H1 (cell line): ENCODE measurements at regions not wholly inside any gene's neighbourhood (a gene's known extent, or its start where the extent isn't known, plus 50 kb on each side); places are given as distances from the start of the nearest gene placed in this dataset.

Experiments used
- CTCF ChIA-PET: fragments of 300-600 bp; sonication (Branson Sonifier 250); formaldehyde crosslinking; loops from one replicate; lab custom pipeline; 2021; ENCODE audit not compliant: partially characterized antibody; lab: Charles Lee
- POLR2A ChIA-PET: fragments of 300-600 bp; sonication (Branson Sonifier 250); formaldehyde crosslinking; loops from one replicate; lab custom pipeline; 2021; ENCODE audit warnings: inconsistent platforms; ENCODE audit not compliant: partially characterized antibody; lab: Charles Lee
- DNase-seq, 2 experiments: peaks; one replicate each; pipeline versions ENCODE4 v3.0.0 to v3.0.0-alpha.2; 2010 to 2022; ENCODE audit warnings: low spot score in 2 of 2, low read depth in 1 of 2, mixed read lengths in 1 of 2
- FAIRE-seq: peaks from 2 replicates; lab custom pipeline; 2011; peaks lifted over from hg19 to GRCh38; lab: Jason Lieb, UNC
- H2AFZ ChIP-seq: 2 replicates; pipeline ENCODE4 v1.8.1; 2012; ENCODE audit warnings: low read length, inconsistent platforms
- H2AK5ac ChIP-seq: 2 replicates; pipeline ENCODE4 v1.6.1; 2013; ENCODE audit warnings: low read depth, low read length
- H2BK120ac ChIP-seq: replicated peaks from 2 replicates; pipeline ENCODE3; 2013; ENCODE audit warnings: low read depth, low read length, inconsistent platforms
- H2BK12ac ChIP-seq: 2 replicates; pipeline ENCODE4 v1.6.1; 2013; ENCODE audit warnings: low read depth, low read length
- H2BK15ac ChIP-seq: 2 replicates; pipeline ENCODE4 v1.6.1; 2013; ENCODE audit warnings: low read length
- H2BK20ac ChIP-seq: 2 replicates; pipeline ENCODE4 v1.6.1; 2013; ENCODE audit warnings: low read length
- H2BK5ac ChIP-seq: 2 replicates; pipeline ENCODE4 v1.6.1; 2013; ENCODE audit warnings: low read depth, low read length
- H3K14ac ChIP-seq: 2 replicates; pipeline ENCODE4 v1.6.1; 2013; ENCODE audit warnings: inconsistent platforms; ENCODE audit not compliant: insufficient read length
- H3K18ac ChIP-seq: 2 replicates; pipeline ENCODE4 v1.6.1; 2013; ENCODE audit warnings: low read length; ENCODE audit errors: extremely low read depth
- H3K23ac ChIP-seq: 2 replicates; pipeline ENCODE4 v1.6.1; 2013; ENCODE audit warnings: inconsistent platforms; ENCODE audit not compliant: insufficient read length
- H3K23me2 ChIP-seq: 2 replicates; pipeline ENCODE4 v1.6.1; 2013; ENCODE audit warnings: low read depth, low read length
- H3K27ac ChIP-seq: 2 replicates; pipeline ENCODE4 v1.6.1; 2011; ENCODE audit warnings: low read depth, low read length, inconsistent platforms
- H3K27me3 ChIP-seq, 4 experiments: replicated peaks in 1 of 4; 1 replicate in 1 of 4; 2 replicates in 3 of 4; pipeline versions ENCODE4 v1.6.1 to v1.8.1; 2011 to 2013; ENCODE audit warnings: low read length in 3 of 4, mild to moderate bottlenecking in 3 of 4, inconsistent platforms in 2 of 4, mixed read lengths in 2 of 4, moderate library complexity in 1 of 4; ENCODE audit not compliant: control insufficient read depth in 3 of 4, insufficient read depth in 3 of 4; ENCODE audit errors: extremely low read depth in 1 of 4
- H3K36me3 ChIP-seq, 4 experiments: 2 replicates each; pipeline versions ENCODE4 v1.6.1 to v1.8.1; 2011 to 2013; ENCODE audit warnings: mild to moderate bottlenecking in 4 of 4, low read length in 3 of 4, moderate library complexity in 2 of 4, control low read depth in 1 of 4, inconsistent platforms in 1 of 4; ENCODE audit not compliant: insufficient read depth in 4 of 4, control insufficient read depth in 2 of 4
- H3K4ac ChIP-seq: replicated peaks from 2 replicates; pipeline ENCODE3; 2013; ENCODE audit warnings: low read length, low read depth, mixed read lengths, inconsistent platforms; ENCODE audit not compliant: insufficient read length
- H3K4me1 ChIP-seq, 4 experiments: replicated peaks in 1 of 4; 1 replicate in 1 of 4; 2 replicates in 3 of 4; pipeline versions ENCODE4 v1.6.1 to v1.8.1; 2011 to 2013; ENCODE audit warnings: low read length in 3 of 4, inconsistent platforms in 2 of 4, mixed read lengths in 1 of 4; ENCODE audit not compliant: insufficient read depth in 4 of 4, control insufficient read depth in 3 of 4
- H3K4me2 ChIP-seq, 2 experiments: 2 replicates each; pipeline versions ENCODE4 v1.6.1 to v1.8.1; 2011 to 2013; ENCODE audit warnings: low read depth in 2 of 2, low read length in 2 of 2, control low read depth in 1 of 2, inconsistent platforms in 1 of 2, mild to moderate bottlenecking in 1 of 2; ENCODE audit not compliant: insufficient read depth in 1 of 2
- H3K4me3 ChIP-seq, 4 experiments: fragments of 200-600, 300-600 bp in 1 of 4; sonication (generic), shearing (Covaris generic), sonication (Bioruptor Twin) in 1 of 4; 2 replicates each; pipeline versions ENCODE4 v1.5.1 to v1.8.1; 2011 to 2016; ENCODE audit warnings: low read length in 4 of 4, low read depth in 3 of 4, control low read depth in 2 of 4, inconsistent platforms in 2 of 4, mild to moderate bottlenecking in 2 of 4, mixed read lengths in 1 of 4, moderate library complexity in 1 of 4; ENCODE audit not compliant: insufficient read depth in 2 of 4; ENCODE audit errors: extremely low read depth in 1 of 4
- H3K56ac ChIP-seq: replicated peaks from 2 replicates; pipeline ENCODE3; 2013; ENCODE audit warnings: low read depth, mild to moderate bottlenecking, mixed read lengths, low read length, inconsistent platforms; ENCODE audit not compliant: insufficient read length
- H3K79me1 ChIP-seq: 2 replicates; pipeline ENCODE4 v1.6.1; 2013; ENCODE audit warnings: low read depth, low read length, control low read depth
- H3K79me2 ChIP-seq, 2 experiments: 2 replicates each; pipeline versions ENCODE4 v1.6.1 to v1.8.1; 2012 to 2013; ENCODE audit warnings: low read length in 2 of 2, mild to moderate bottlenecking in 2 of 2, inconsistent platforms in 1 of 2; ENCODE audit not compliant: insufficient read depth in 2 of 2, control insufficient read depth in 1 of 2
- H3K9ac ChIP-seq, 4 experiments: replicated peaks in 1 of 4; 1 replicate in 1 of 4; 2 replicates in 3 of 4; pipeline versions ENCODE4 v1.6.1 to v1.8.1; 2011 to 2013; ENCODE audit warnings: low read depth in 3 of 4, low read length in 3 of 4, control low read depth in 2 of 4, mild to moderate bottlenecking in 2 of 4, moderate library complexity in 2 of 4, inconsistent platforms in 1 of 4; ENCODE audit errors: extremely low read depth in 1 of 4
- H3K9me3 ChIP-seq, 2 experiments: 2 replicates each; pipeline versions ENCODE4 v1.6.1 to v1.8.1; 2012 to 2013; ENCODE audit warnings: mild to moderate bottlenecking in 2 of 2, moderate library complexity in 2 of 2, control low read depth in 1 of 2, inconsistent platforms in 1 of 2, low read depth in 1 of 2, low read length in 1 of 2, mixed read lengths in 1 of 2; ENCODE audit not compliant: insufficient read depth in 2 of 2
- H4K20me1 ChIP-seq, 2 experiments: replicated peaks in 1 of 2; 2 replicates each; pipeline versions ENCODE3 to v1.8.1; 2011 to 2013; ENCODE audit warnings: inconsistent platforms in 2 of 2, low read length in 2 of 2, mild to moderate bottlenecking in 1 of 2; ENCODE audit not compliant: insufficient read depth in 2 of 2, control insufficient read depth in 1 of 2
- H4K5ac ChIP-seq: 2 replicates; pipeline ENCODE4 v1.6.1; 2013; ENCODE audit warnings: low read length, low read depth, mixed read lengths, inconsistent platforms; ENCODE audit not compliant: insufficient read length
- H4K8ac ChIP-seq: 2 replicates; pipeline ENCODE4 v1.8.0; 2013; ENCODE audit warnings: mild to moderate bottlenecking, moderate library complexity, low read length, inconsistent platforms; ENCODE audit not compliant: insufficient read depth; ENCODE audit errors: extremely low read depth
- H4K91ac ChIP-seq: replicated peaks from 2 replicates; pipeline ENCODE3; 2013; ENCODE audit warnings: low read length, mixed read lengths, inconsistent platforms; ENCODE audit not compliant: insufficient read length
- BACH1 ChIP-seq: IDR thresholded peaks from 2 replicates; pipeline ENCODE4 v1.6.1; 2012; ENCODE audit warnings: low read length, improper control_type of control experiment
- BCL11A ChIP-seq, 2 experiments: IDR thresholded peaks; one replicate each; pipeline ENCODE4 v1.6.1; 2011; ENCODE audit warnings: low read depth in 2 of 2, low read length in 2 of 2, mild to moderate bottlenecking in 2 of 2
- CHD1 ChIP-seq: IDR thresholded peaks from 2 replicates; pipeline ENCODE4 v1.6.1; 2012; ENCODE audit warnings: low read depth, low read length, improper control_type of control experiment
- CREB1 ChIP-seq: IDR thresholded peaks from 2 replicates; pipeline ENCODE4 v1.6.1; 2012; ENCODE audit warnings: inconsistent platforms
- GTF2F1 ChIP-seq: IDR thresholded peaks from 2 replicates; pipeline ENCODE4 v1.6.1; 2012; ENCODE audit warnings: low read depth, low read length, improper control_type of control experiment, borderline replicate concordance
- HDAC6 ChIP-seq: IDR thresholded peaks from one replicate; pipeline ENCODE4 v1.7.1; 2012; ENCODE audit warnings: low read depth, mild to moderate bottlenecking, inconsistent platforms, low read length, moderate library complexity
- JUN ChIP-seq: IDR thresholded peaks from 2 replicates; pipeline ENCODE4 v1.6.1; 2011; ENCODE audit warnings: low read depth, mild to moderate bottlenecking, improper control_type of control experiment, low read length
- MAFK ChIP-seq: IDR thresholded peaks from 2 replicates; pipeline ENCODE4 v1.6.1; 2012; ENCODE audit warnings: low read depth, mild to moderate bottlenecking, improper control_type of control experiment, low read length
- NRF1 ChIP-seq: IDR thresholded peaks from 2 replicates; pipeline ENCODE4 v1.6.1; 2011; ENCODE audit warnings: mild to moderate bottlenecking, low read depth, low read length, improper control_type of control experiment
- RNF2 ChIP-seq: fragments of 200-900, 300-1000 bp; sonication (generic); IDR thresholded peaks from 2 replicates; pipeline ENCODE4 v1.7.1; 2016; ENCODE audit warnings: borderline replicate concordance, low read depth, mild to moderate bottlenecking, antibody characterized with exemption, low read length; ENCODE audit not compliant: poor library complexity, severe bottlenecking; ENCODE audit errors: missing control alignments
- SP2 ChIP-seq: IDR thresholded peaks from 2 replicates; pipeline ENCODE4 v1.6.1; 2012; ENCODE audit warnings: mild to moderate bottlenecking, low read length, inconsistent platforms
- SP4 ChIP-seq: IDR thresholded peaks from 2 replicates; pipeline ENCODE4 v1.6.1; 2012; ENCODE audit warnings: low read length, inconsistent platforms
- SRF ChIP-seq: IDR thresholded peaks from 2 replicates; pipeline ENCODE4 v1.6.1; 2011; ENCODE audit warnings: mild to moderate bottlenecking, low read depth, low read length, moderate library complexity
- TAF1 ChIP-seq: IDR thresholded peaks from 2 replicates; pipeline ENCODE4 v1.6.1; 2011; ENCODE audit warnings: mild to moderate bottlenecking, low read depth, low read length
- TAF7 ChIP-seq: optimal IDR thresholded peaks from 2 replicates; pipeline ENCODE3; 2011; ENCODE audit warnings: low read depth, mild to moderate bottlenecking, inconsistent platforms, low read length, moderate library complexity, borderline replicate concordance
- whole genome bisulfite sequencing, 2 experiments: shearing (Covaris generic) in 1 of 2; methylation state at CpG; one replicate each; pipeline versions ENCODE4 v1.1.6 to v1.1.7; 2013 to 2015; ENCODE audit warnings: low lambda C conversion rate in 2 of 2, mixed read lengths in 2 of 2, inconsistent platforms in 1 of 2, low coverage in 1 of 2, missing lambda C conversion rate in 1 of 2; ENCODE audit not compliant: insufficient replicate concordance in 2 of 2, insufficient coverage in 1 of 2, insufficient read length in 1 of 2; ENCODE audit errors: extremely low coverage in 1 of 2, missing lambda C conversion rate in 1 of 2; 5-methylcytosine and 5-hydroxymethylcytosine counted together

- TF ChIP-seq JUN, result no peak
- no peak for TF ChIP-seq SP2
- no peak for TF ChIP-seq SP4
- no peak for TF ChIP-seq BACH1
- TF ChIP-seq TAF7, result no peak
- TF ChIP-seq CHD1, result no peak
- no peak for TF ChIP-seq HDAC6
- no peak for TF ChIP-seq GTF2F1
- no peak for TF ChIP-seq BCL11A (IDR thresholded peaks at IDR 0.05; ENCODE audit: low read depth in 2 of 2, low read length in 2 of 2)
- TF ChIP-seq NRF1, result no peak
- TF ChIP-seq SRF, result no peak
- TF ChIP-seq TAF1, result no peak
- TF ChIP-seq MAFK, result no peak
- no peak for TF ChIP-seq CREB1
- no peak for TF ChIP-seq RNF2
- Histone ChIP-seq H3K79me2 (no peaks in the 10 kb centered on the region), H3K18ac (no peak overlapping the region), H3K4ac (no peak overlapping the region), H3K27ac (no peak overlapping the region), H3K27me3 (no peaks in the 10 kb centered on the region), H2BK15ac (no peak overlapping the region), H3K23ac (no peak overlapping the region), H3K23me2 (no peaks in the 10 kb centered on the region), H2BK5ac (no peak overlapping the region), H3K56ac (no peak overlapping the region), H4K5ac (no peak overlapping the region), H3K9me3 (no peaks in the 10 kb centered on the region; a peak in 1 of 4 replicates), H2BK120ac (no peak overlapping the region), H3K4me2 (no peak overlapping the region), H2AFZ (no peak overlapping the region), H2BK20ac (no peak overlapping the region), H3K14ac (no peak overlapping the region), H2BK12ac (no peak overlapping the region), H4K91ac (no peak overlapping the region), H4K8ac (no peak overlapping the region), H3K36me3 (no peaks in the 10 kb centered on the region), H4K20me1 (no peaks in the 10 kb centered on the region), H3K4me1 (0 out of 7 replicates have a peak, but pooled peaks cover 0 to 4% (median 0%) of the 10 kb centered on the region in 4 experiments), H3K4me3 (no peak overlapping the region), H3K9ac (no peak overlapping the region), H2AK5ac (no peak overlapping the region), H3K79me1 (no peaks in the 10 kb centered on the region)
- POLR2A ChIA-PET, result no interaction called here
- FAIRE-seq (no peak), DNase-seq (no peak)
- WGBS, 2 experiments, result 49% methylated on average over 2 of the region's 2 CpGs; no CpG with 5 or more reads in 1 of the 2 experiments
- CTCF ChIA-PET, result no interaction called here
These were observed 120.9 kb downstream of the ANKRD50 start for GRCh38 chr4:124591637-124592036.
